Stimulated activated CD8-positive, alpha-beta memory T cell treated with anti-CD3 and anti-CD28 coated beads, Interleukin-15, amount 100 ng/mL, for 24 hours (primary cell): ENCODE measurements at regions not wholly inside any gene's neighbourhood (a gene's known extent, or its start where the extent isn't known, plus 50 kb on each side); places are given as distances from the start of the nearest gene placed in this dataset.

Experiments
- DNase-seq: peaks from one replicate; pipeline ENCODE4 v3.0.0-alpha.2; 2020; ENCODE audit warnings: low read depth

- DNase-seq: no peak
These were observed 136.5 kb upstream of the ABCA1 start for GRCh38 chr9:105064248-105065097.

GRCh38 chr9:105065098-105066088 lies 137.4 kb upstream of the ABCA1 start:
- DNase-seq: no peak

- DNase-seq: no peak
These were observed 138.4 kb upstream of the ABCA1 start for GRCh38 chr9:105066275-105066865.

- no peak for DNase-seq
These were observed 140.1 kb upstream of the ABCA1 start for GRCh38 chr9:105067895-105068580.

GRCh38 chr9:105069285-105069684 lies 141.3 kb upstream of the ABCA1 start:
- no peak for DNase-seq

GRCh38 chr9:105069696-105070095 lies 141.7 kb upstream of the ABCA1 start:
- DNase-seq: no peak

GRCh38 chr9:105070176-105070575 lies 142.2 kb upstream of the ABCA1 start:
- no peak for DNase-seq

- DNase-seq: no peak
These were observed 144.5 kb upstream of the ABCA1 start for GRCh38 chr9:105072476-105072875.

GRCh38 chr9:105073147-105073546 lies 145.2 kb upstream of the ABCA1 start:
- no peak for DNase-seq

GRCh38 chr9:105074491-105074890 lies 146.5 kb upstream of the ABCA1 start:
- DNase-seq: no peak

- no peak for DNase-seq
These were observed 148.8 kb upstream of the ABCA1 start for GRCh38 chr9:105076729-105077128.

GRCh38 chr9:105079457-105079856 lies 151.5 kb upstream of the ABCA1 start:
- no peak for DNase-seq

- no peak for DNase-seq
These were observed 154.9 kb upstream of the ABCA1 start for GRCh38 chr9:105082843-105083242.

GRCh38 chr9:105083256-105083655 lies 155.3 kb upstream of the ABCA1 start:
- no peak for DNase-seq

GRCh38 chr9:105087910-105088898 lies 156.2 kb upstream of the SLC44A1 start:
- DNase-seq: no peak

- DNase-seq: no peak
These were observed 154.6 kb upstream of the SLC44A1 start for GRCh38 chr9:105089874-105090273.

GRCh38 chr9:105091004-105091640 lies 153.3 kb upstream of the SLC44A1 start:
- DNase-seq: no peak

- DNase-seq: no peak
These were observed 150.8 kb upstream of the SLC44A1 start for GRCh38 chr9:105093685-105094084.

GRCh38 chr9:105098370-105098769 lies 146.1 kb upstream of the SLC44A1 start:
- no peak for DNase-seq

- no peak for DNase-seq
These were observed 140.7 kb upstream of the SLC44A1 start for GRCh38 chr9:105103776-105104175.
